ENCODE measurements at regions not wholly inside any gene's neighbourhood (a gene's known extent, or its start where the extent isn't known, plus 50 kb on each side); places are given as distances from the start of the nearest gene placed in this dataset.

DNA sequence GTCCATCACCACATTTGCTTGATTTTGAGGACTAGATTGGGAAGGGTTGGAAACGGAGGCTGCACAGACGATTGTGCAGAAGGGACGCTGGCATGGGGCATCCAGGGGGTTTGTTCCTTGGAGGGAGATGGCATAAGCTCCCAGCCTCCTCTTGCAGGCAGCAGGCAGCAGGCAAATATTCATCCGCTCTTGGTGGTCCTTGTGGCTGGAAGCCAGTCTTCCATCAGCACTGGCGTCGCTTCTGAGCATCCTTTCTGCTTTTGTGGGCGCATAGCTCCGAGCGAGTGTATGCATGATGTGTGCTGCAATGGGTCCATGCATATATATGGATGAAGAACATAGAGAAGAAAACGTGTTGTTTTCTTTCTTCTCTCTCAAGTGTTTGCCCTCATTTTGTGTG, 166.1 kb upstream of the NTM start:
- intact Hi-C loops (cut with micrococcal nuclease; ENCODE audit: unreplicated experiment): no loop called here
- in situ Hi-C loops (cut with HindIII; ENCODE audit: low pct_unique_long_range_greater_than_20kb, low sequenced_read_pairs): no loop called here
- Histone ChIP-seq H3K36me3 (ENCODE audit: control insufficient read depth, insufficient read depth, low read length) (no peaks in the 10 kb centered on the region), H3K4me1 (ENCODE audit: control insufficient read depth, insufficient read depth, low read length) (no peaks in the 10 kb centered on the region), H3K4me3 (ENCODE audit: low read depth in 2 of 2, low read length in 2 of 2) (no peak overlapping the region), H3K9me3 (ENCODE audit: control insufficient read depth, insufficient read depth, low read depth, low read length) (no peaks in the 10 kb centered on the region), H3K27ac (ENCODE audit: low read length) (no peak overlapping the region), H3K27me3 (ENCODE audit: control insufficient read depth, insufficient read depth, low read length) (peaks cover 5% of the 10 kb centered on the region; the same call in 1 of the 2 replicates)
- TF ChIP-seq, protein P1, sequence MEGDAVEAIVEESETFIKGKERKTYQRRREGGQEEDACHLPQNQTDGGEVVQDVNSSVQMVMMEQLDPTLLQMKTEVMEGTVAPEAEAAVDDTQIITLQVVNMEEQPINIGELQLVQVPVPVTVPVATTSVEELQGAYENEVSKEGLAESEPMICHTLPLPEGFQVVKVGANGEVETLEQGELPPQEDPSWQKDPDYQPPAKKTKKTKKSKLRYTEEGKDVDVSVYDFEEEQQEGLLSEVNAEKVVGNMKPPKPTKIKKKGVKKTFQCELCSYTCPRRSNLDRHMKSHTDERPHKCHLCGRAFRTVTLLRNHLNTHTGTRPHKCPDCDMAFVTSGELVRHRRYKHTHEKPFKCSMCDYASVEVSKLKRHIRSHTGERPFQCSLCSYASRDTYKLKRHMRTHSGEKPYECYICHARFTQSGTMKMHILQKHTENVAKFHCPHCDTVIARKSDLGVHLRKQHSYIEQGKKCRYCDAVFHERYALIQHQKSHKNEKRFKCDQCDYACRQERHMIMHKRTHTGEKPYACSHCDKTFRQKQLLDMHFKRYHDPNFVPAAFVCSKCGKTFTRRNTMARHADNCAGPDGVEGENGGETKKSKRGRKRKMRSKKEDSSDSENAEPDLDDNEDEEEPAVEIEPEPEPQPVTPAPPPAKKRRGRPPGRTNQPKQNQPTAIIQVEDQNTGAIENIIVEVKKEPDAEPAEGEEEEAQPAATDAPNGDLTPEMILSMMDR (IDR thresholded peaks at IDR 0.05): no peak
- ATAC-seq: no peak
- no peak for DNase-seq (ENCODE audit: low read depth, low spot score)
- BruUV-seq (replicated peaks): no TSS peak
- ChIA-PET POLR2A (no interaction called here), CTCF (no interaction called here)

- H3K4me1 ChIP-seq (ENCODE audit: control insufficient read depth, insufficient read depth, low read length): no peaks in the 10 kb centered on the region
- DNase-seq (ENCODE audit: low read depth, low spot score) (no peak), ATAC-seq (no peak)
- H3K27me3 ChIP-seq (ENCODE audit: control insufficient read depth, insufficient read depth, low read length): peaks cover 3% of the 10 kb centered on the region; the same call in 1 of the 2 replicates
- intact Hi-C loops (cut with micrococcal nuclease; ENCODE audit: unreplicated experiment) (no loop called here), in situ Hi-C loops (cut with HindIII; ENCODE audit: low pct_unique_long_range_greater_than_20kb, low sequenced_read_pairs) (no loop called here)
- BruUV-seq (replicated peaks): no TSS peak
- TF ChIP-seq, protein P1 (IDR thresholded peaks at IDR 0.05): no peak
- TF ChIP-seq SIN3A (IDR thresholded peaks at IDR 0.05; ENCODE audit: borderline replicate concordance, insufficient read depth, low read depth, low read length) (no peak), TCF7L2 (IDR thresholded peaks at IDR 0.05; ENCODE audit: low read depth, low read length) (no peak), REST (IDR thresholded peaks at IDR 0.05; ENCODE audit: insufficient read depth in 1 of 2, low read depth in 2 of 2, low read length in 1 of 2) (no peak), POLR2AphosphoS5 (IDR thresholded peaks at IDR 0.05; ENCODE audit: low read depth, low read length) (no peak)
- POLR2A ChIA-PET: interaction anchor here (0.6 to 0.7 kb wide), 2 partner anchors 17 to 245 kb away, joined by 3 to 6 read pairs; no protein-coding TSS in a partner anchor
- no peaks in the 10 kb centered on the region for H3K9me3 ChIP-seq (ENCODE audit: control insufficient read depth, insufficient read depth, low read depth, low read length)
- H3K36me3 ChIP-seq (ENCODE audit: control insufficient read depth, insufficient read depth, low read length): no peaks in the 10 kb centered on the region
- no peak overlapping the region for H3K27ac ChIP-seq (ENCODE audit: low read length)
- CTCF ChIA-PET: no interaction called here
- no peak overlapping the region for H3K4me3 ChIP-seq (ENCODE audit: low read depth in 2 of 2, low read length in 2 of 2)
These were observed 165.5 kb upstream of the NTM start for GRCh38 chr11:131204765-131205380.
